ENCODE measurements at regions not wholly inside any gene's neighbourhood (a gene's known extent, or its start where the extent isn't known, plus 50 kb on each side); places are given as distances from the start of the nearest gene placed in this dataset.

DNA sequence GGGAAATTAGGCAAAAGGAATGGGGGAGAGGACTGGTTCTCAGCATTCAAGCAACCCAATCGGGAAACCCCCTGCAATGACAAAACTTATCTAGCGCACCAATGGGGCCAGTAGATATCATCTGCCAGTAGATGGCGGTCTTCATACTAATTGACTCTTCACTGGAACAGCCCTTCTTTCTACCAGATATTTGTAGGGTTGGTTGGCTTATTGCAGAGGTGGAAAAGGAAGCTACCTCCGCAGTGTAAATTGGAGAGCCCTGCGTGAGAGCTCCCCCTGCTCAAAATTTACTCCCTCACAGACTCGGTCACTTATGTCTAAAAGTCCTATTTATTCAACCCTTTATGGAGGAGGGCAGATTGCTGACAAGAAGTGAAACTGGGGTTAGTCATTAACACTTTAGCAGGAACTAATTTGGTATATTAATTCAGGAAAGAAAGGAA lies 166.1 kb upstream of the CCND2 start:
- TF ChIP-seq, protein P1, sequence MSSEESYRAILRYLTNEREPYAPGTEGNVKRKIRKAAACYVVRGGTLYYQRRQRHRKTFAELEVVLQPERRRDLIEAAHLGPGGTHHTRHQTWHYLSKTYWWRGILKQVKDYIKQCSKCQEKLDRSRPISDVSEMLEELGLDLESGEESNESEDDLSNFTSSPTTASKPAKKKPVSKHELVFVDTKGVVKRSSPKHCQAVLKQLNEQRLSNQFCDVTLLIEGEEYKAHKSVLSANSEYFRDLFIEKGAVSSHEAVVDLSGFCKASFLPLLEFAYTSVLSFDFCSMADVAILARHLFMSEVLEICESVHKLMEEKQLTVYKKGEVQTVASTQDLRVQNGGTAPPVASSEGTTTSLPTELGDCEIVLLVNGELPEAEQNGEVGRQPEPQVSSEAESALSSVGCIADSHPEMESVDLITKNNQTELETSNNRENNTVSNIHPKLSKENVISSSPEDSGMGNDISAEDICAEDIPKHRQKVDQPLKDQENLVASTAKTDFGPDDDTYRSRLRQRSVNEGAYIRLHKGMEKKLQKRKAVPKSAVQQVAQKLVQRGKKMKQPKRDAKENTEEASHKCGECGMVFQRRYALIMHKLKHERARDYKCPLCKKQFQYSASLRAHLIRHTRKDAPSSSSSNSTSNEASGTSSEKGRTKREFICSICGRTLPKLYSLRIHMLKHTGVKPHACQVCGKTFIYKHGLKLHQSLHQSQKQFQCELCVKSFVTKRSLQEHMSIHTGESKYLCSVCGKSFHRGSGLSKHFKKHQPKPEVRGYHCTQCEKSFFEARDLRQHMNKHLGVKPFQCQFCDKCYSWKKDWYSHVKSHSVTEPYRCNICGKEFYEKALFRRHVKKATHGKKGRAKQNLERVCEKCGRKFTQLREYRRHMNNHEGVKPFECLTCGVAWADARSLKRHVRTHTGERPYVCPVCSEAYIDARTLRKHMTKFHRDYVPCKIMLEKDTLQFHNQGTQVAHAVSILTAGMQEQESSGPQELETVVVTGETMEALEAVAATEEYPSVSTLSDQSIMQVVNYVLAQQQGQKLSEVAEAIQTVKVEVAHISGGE (tag by site-specific recombination; conservative IDR thresholded peaks at IDR 0.05; ENCODE audit: low read depth), result no peak
- TF ChIP-seq, protein P2, sequence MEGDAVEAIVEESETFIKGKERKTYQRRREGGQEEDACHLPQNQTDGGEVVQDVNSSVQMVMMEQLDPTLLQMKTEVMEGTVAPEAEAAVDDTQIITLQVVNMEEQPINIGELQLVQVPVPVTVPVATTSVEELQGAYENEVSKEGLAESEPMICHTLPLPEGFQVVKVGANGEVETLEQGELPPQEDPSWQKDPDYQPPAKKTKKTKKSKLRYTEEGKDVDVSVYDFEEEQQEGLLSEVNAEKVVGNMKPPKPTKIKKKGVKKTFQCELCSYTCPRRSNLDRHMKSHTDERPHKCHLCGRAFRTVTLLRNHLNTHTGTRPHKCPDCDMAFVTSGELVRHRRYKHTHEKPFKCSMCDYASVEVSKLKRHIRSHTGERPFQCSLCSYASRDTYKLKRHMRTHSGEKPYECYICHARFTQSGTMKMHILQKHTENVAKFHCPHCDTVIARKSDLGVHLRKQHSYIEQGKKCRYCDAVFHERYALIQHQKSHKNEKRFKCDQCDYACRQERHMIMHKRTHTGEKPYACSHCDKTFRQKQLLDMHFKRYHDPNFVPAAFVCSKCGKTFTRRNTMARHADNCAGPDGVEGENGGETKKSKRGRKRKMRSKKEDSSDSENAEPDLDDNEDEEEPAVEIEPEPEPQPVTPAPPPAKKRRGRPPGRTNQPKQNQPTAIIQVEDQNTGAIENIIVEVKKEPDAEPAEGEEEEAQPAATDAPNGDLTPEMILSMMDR (tag by site-specific recombination; IDR thresholded peaks at IDR 0.05), result no peak
